ENCODE measurements at regions not wholly inside any gene's neighbourhood (a gene's known extent, or its start where the extent isn't known, plus 50 kb on each side); places are given as distances from the start of the nearest gene placed in this dataset.

GRCh38 chr9:82570226-82570625 is 492.7 kb downstream of the RASEF start:
- TF ChIP-seq MAX (IDR thresholded peaks at IDR 0.05): no peak
- TF ChIP-seq CTCF (IDR thresholded peaks at IDR 0.05 in 2 of 3, conservative IDR thresholded peaks at IDR 0.05 in 1 of 3; ENCODE audit: borderline replicate concordance in 1 of 3, insufficient read depth in 1 of 3, low read depth in 2 of 3, low read length in 2 of 3): no peak
- TF ChIP-seq POLR2A (IDR thresholded peaks at IDR 0.05; ENCODE audit: borderline replicate concordance, extremely low read depth, insufficient read depth, insufficient read length): no peak
- TF ChIP-seq REST (IDR thresholded peaks at IDR 0.05; ENCODE audit: low read depth): no peak
- TF ChIP-seq EZH2 (IDR thresholded peaks at IDR 0.05): no peak
- no peak for TF ChIP-seq POLR2AphosphoS5 (IDR thresholded peaks at IDR 0.05; ENCODE audit: low read depth, low read length)
- TF ChIP-seq EZH2phosphoT487 (IDR thresholded peaks at IDR 0.05; ENCODE audit: borderline replicate concordance): no peak
- no peak for TF ChIP-seq SRF (IDR thresholded peaks at IDR 0.05; ENCODE audit: low read depth)
- TF ChIP-seq ZNF274 (IDR thresholded peaks at IDR 0.05; ENCODE audit: low read depth, low read length): no peak
- no peak for TF ChIP-seq CBX3 (IDR thresholded peaks at IDR 0.05; ENCODE audit: low read depth)
